Mesothelial cell of epicardium (in vitro differentiated cells): ENCODE measurements at regions not wholly inside any gene's neighbourhood (a gene's known extent, or its start where the extent isn't known, plus 50 kb on each side); places are given as distances from the start of the nearest gene placed in this dataset.

Experiments used
- DNase-seq, 2 experiments: peaks; one replicate each; pipeline ENCODE4 v3.0.0; 2021; ENCODE audit warnings: low spot score in 2 of 2; ENCODE audit not compliant: unreplicated experiment in 2 of 2
- H3K27ac Mint-ChIP-seq: 2 replicates; pipeline ENCODE4 v1.8.0; 2021; ENCODE audit warnings: mixed read lengths
- H3K27me3 Mint-ChIP-seq: 2 replicates; pipeline ENCODE4 v1.8.0; 2021; ENCODE audit warnings: low read depth, mixed read lengths
- H3K36me3 Mint-ChIP-seq: 2 replicates; pipeline ENCODE4 v1.8.0; 2021; ENCODE audit warnings: mixed read lengths
- H3K4me1 Mint-ChIP-seq: 2 replicates; pipeline ENCODE4 v1.8.0; 2021; ENCODE audit warnings: mixed read lengths
- H3K4me3 Mint-ChIP-seq: 2 replicates; pipeline ENCODE4 v1.8.0; 2021; ENCODE audit warnings: mild to moderate bottlenecking, moderate library complexity, mixed read lengths
- H3K9me3 Mint-ChIP-seq: 2 replicates; pipeline ENCODE4 v1.8.0; 2021; ENCODE audit warnings: mixed read lengths
- TF ChIP-seq, protein P1 (sequence below): fragments of 200-600 bp; sonication (generic); IDR thresholded peaks from one replicate; pipeline ENCODE4 v1.5.0; 2021; ENCODE audit warnings: antibody characterized with exemption; ENCODE audit not compliant: unreplicated experiment

DNA sequence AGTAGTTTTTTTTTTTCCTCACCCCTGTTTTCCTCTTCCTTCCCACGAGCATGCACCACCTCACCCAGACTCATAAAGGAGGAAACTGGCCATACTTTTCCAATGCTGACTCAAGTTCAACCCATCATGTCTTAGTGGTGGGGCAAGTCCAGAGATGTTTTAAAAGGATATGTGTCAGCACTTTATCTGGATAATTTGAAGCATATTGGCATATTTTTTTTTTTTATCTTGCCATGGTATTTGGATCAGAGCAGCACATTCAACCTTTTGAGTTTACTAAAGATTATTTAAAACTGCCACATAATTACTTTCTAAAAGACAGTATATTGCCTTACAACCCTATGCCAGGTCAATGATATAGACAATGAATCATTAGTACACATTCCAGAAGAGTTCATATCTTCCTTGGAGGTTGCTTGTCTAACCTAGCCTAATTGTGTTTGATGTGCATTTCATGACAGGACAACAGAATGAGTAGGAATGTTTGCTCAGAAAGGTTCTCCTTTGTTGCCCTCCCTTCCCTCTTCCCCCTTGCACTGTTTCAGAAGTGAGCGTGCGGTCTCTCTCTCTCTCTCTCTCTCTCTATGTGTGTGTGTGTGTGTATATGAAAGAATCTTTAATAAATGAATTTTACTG, 950.7 kb upstream of the FAM98A start:
- Mint-ChIP-seq H3K4me1 (no peaks in the 10 kb centered on the region), H3K27ac (no peak overlapping the region), H3K9me3 (peaks cover 10% of the 10 kb centered on the region), H3K36me3 (no peaks in the 10 kb centered on the region), H3K27me3 (no peaks in the 10 kb centered on the region), H3K4me3 (no peak overlapping the region)
- TF ChIP-seq, protein P1, sequence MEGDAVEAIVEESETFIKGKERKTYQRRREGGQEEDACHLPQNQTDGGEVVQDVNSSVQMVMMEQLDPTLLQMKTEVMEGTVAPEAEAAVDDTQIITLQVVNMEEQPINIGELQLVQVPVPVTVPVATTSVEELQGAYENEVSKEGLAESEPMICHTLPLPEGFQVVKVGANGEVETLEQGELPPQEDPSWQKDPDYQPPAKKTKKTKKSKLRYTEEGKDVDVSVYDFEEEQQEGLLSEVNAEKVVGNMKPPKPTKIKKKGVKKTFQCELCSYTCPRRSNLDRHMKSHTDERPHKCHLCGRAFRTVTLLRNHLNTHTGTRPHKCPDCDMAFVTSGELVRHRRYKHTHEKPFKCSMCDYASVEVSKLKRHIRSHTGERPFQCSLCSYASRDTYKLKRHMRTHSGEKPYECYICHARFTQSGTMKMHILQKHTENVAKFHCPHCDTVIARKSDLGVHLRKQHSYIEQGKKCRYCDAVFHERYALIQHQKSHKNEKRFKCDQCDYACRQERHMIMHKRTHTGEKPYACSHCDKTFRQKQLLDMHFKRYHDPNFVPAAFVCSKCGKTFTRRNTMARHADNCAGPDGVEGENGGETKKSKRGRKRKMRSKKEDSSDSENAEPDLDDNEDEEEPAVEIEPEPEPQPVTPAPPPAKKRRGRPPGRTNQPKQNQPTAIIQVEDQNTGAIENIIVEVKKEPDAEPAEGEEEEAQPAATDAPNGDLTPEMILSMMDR: no peak
- DNase-seq: no peak

DNA sequence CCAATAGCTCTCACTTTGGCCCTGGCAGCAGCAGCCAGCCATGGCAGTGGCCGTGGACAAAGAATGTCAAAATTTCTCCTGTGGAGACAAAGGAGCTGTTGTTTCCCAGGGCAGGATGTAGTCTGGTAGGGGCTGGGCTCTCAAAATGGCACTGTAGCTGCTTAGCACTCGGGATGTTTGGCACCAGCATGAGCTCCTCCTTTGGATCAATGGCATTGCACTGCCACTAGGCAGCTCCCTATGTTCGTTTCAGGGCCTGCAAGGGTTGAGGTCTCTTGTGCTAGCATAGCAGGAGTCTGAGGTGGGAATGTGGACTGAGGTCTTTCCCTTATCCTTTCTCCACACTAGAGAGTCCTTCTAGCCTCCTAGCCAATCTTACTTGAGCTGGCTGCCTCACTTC, 948.8 kb upstream of the FAM98A start:
- Mint-ChIP-seq H3K4me3 (no peak overlapping the region), H3K36me3 (no peaks in the 10 kb centered on the region), H3K27me3 (no peaks in the 10 kb centered on the region), H3K4me1 (no peaks in the 10 kb centered on the region), H3K9me3 (peaks cover 22% of the 10 kb centered on the region), H3K27ac (no peak overlapping the region)
- TF ChIP-seq, protein P1: no peak
- no peak for DNase-seq

DNA sequence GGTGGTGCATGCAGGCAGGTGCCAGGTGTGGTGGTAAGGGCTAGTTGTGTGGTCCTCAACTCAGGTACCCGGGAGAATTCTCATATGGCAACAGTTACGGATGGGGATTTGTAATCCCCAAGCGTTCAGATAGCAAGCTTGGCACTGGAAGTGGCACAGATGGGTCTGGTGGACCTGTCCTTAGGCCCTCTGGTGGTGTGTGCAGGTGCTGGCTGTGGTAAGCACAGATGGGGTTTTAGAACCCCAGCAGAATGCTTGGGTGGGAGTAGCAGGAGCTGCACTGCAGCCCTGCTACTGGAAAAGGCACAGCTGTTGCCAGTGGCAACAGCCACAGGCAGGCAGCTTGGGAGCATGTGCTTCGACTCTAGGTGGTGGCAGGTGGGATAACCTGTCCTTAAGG, 948.2 kb upstream of the FAM98A start:
- no peak overlapping the region for H3K4me3 Mint-ChIP-seq
- no peaks in the 10 kb centered on the region for H3K36me3 Mint-ChIP-seq
- no peaks in the 10 kb centered on the region for H3K27me3 Mint-ChIP-seq
- TF ChIP-seq, protein P1: no peak
- H3K27ac Mint-ChIP-seq: no peak overlapping the region
- DNase-seq: no peak
- H3K4me1 Mint-ChIP-seq: no peaks in the 10 kb centered on the region
- peaks cover 27% of the 10 kb centered on the region for H3K9me3 Mint-ChIP-seq

DNA sequence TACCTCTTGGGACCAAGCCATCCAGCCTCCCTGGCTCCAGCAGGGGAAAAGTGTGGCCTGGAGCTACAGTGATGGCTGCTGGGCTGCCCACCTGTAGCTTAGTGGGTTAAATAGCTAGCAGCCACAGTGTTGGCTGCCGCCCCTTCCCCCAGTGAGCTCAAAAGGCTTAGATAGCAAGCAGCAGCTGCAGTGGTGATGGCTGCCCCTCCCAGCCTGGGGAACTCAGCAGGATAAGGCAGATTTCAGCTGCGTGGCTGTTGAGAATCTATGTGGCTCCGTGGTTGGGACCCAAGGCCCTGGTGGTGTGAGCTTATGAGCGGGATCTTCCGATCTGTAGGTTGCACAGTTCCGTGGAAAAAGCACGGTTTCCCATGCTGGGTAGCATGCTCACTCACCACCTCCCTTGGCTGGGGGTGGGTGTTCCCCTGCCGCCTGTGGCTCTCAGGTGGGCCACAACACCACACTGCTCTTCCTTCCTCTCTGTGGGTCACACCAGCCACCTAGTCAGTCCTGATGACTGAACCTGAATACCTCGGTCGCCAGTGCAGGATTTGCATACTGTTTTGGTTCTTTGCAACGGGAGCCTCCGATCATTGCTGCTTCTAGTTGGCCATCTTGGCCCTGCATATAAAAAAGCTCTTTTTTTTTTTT, 946.5 kb upstream of the FAM98A start:
- Mint-ChIP-seq H3K9me3 (peaks cover 36% of the 10 kb centered on the region), H3K36me3 (no peaks in the 10 kb centered on the region), H3K4me1 (no peaks in the 10 kb centered on the region), H3K27ac (no peak overlapping the region), H3K4me3 (no peak overlapping the region), H3K27me3 (no peaks in the 10 kb centered on the region)
- DNase-seq: no peak
- TF ChIP-seq, protein P1: no peak

DNA sequence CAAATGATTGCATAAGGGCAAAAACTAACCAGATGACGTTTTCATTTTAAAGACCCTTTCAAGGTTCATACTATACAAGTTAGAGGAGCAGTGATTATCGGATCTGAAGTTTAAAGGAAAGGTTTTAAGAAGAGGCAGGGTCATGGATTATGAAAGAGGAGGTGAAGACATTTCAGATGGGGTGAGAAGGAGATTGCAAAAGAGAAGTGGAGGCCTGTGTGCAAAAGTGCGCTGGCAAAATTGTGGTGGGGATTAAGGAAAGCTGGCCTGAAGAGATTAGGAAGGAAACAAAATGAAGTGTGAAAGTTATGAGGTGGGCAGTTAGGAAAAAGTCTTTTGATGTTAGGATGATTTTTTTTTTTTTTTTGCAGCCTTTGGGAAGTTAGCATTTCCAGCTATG, 935.7 kb upstream of the FAM98A start:
- Mint-ChIP-seq H3K36me3 (no peaks in the 10 kb centered on the region), H3K27me3 (no peaks in the 10 kb centered on the region), H3K9me3 (peaks cover 25% of the 10 kb centered on the region), H3K4me3 (no peak overlapping the region), H3K4me1 (peaks cover 5% of the 10 kb centered on the region), H3K27ac (peak overlapping the region; percentile 26)
- no peak for DNase-seq
- TF ChIP-seq, protein P1: no peak
